ENCODE measurements at regions not wholly inside any gene's neighbourhood (a gene's known extent, or its start where the extent isn't known, plus 50 kb on each side); places are given as distances from the start of the nearest gene placed in this dataset.

- Histone ChIP-seq H3K27ac (no peak overlapping the region), H3K4me3 (no peak overlapping the region), H3K36me3 (no peaks in the 10 kb centered on the region), H3K9me3 (no peaks in the 10 kb centered on the region), H3K27me3 (ENCODE audit: low read depth) (no peaks in the 10 kb centered on the region), H3K4me1 (no peaks in the 10 kb centered on the region)
- no peak for TF ChIP-seq CTCF (IDR thresholded peaks at IDR 0.05)
- peak in 1 of 2 donors; percentile 19 for ATAC-seq
- no peak for DNase-seq
- intact Hi-C loops (cut with DNase I) = no loop called here
Observed at GRCh38 chr17:65438708-65439294, 122.6 kb downstream of the AXIN2 start.

GRCh38 chr17:65438173-65438572 lies 123.3 kb downstream of the AXIN2 start:
- Histone ChIP-seq H3K27ac (no peak overlapping the region), H3K27me3 (ENCODE audit: low read depth) (no peaks in the 10 kb centered on the region), H3K9me3 (no peaks in the 10 kb centered on the region), H3K36me3 (no peaks in the 10 kb centered on the region), H3K4me1 (no peaks in the 10 kb centered on the region), H3K4me3 (no peak overlapping the region)
- no peak for ATAC-seq
- no peak for TF ChIP-seq CTCF (IDR thresholded peaks at IDR 0.05)
- intact Hi-C loops (cut with DNase I) = no loop called here
- no peak for DNase-seq

GRCh38 chr17:65436871-65437270 lies 124.6 kb downstream of the AXIN2 start:
- no peaks in the 10 kb centered on the region for H3K27me3 ChIP-seq (ENCODE audit: low read depth)
- no peak for ATAC-seq
- H3K36me3 ChIP-seq = no peaks in the 10 kb centered on the region
- TF ChIP-seq CTCF (IDR thresholded peaks at IDR 0.05) = no peak
- DNase-seq = no peak
- H3K4me3 ChIP-seq = no peak overlapping the region
- intact Hi-C loops (cut with DNase I) = no loop called here
- no peaks in the 10 kb centered on the region for H3K9me3 ChIP-seq
- H3K27ac ChIP-seq = no peak overlapping the region
- no peaks in the 10 kb centered on the region for H3K4me1 ChIP-seq

- no peak for TF ChIP-seq CTCF (IDR thresholded peaks at IDR 0.05)
- DNase-seq = no peak
- H3K27me3 ChIP-seq (ENCODE audit: low read depth) = no peaks in the 10 kb centered on the region
- intact Hi-C loops (cut with DNase I) = no loop called here
- H3K27ac ChIP-seq = no peak overlapping the region
- ATAC-seq = no peak
- H3K9me3 ChIP-seq = no peaks in the 10 kb centered on the region
- H3K36me3 ChIP-seq = no peaks in the 10 kb centered on the region
- no peaks in the 10 kb centered on the region for H3K4me1 ChIP-seq
- no peak overlapping the region for H3K4me3 ChIP-seq
Observed at GRCh38 chr17:65434878-65435277, 126.6 kb downstream of the AXIN2 start.

- Histone ChIP-seq H3K36me3 (no peaks in the 10 kb centered on the region), H3K27me3 (ENCODE audit: low read depth) (no peaks in the 10 kb centered on the region), H3K4me3 (no peak overlapping the region), H3K27ac (no peak overlapping the region), H3K9me3 (no peaks in the 10 kb centered on the region), H3K4me1 (no peaks in the 10 kb centered on the region)
- ATAC-seq (no peak), DNase-seq (no peak)
- intact Hi-C loops (cut with DNase I) = no loop called here
- TF ChIP-seq CTCF (IDR thresholded peaks at IDR 0.05) = no peak
Observed at GRCh38 chr17:65434251-65434650, 127.2 kb downstream of the AXIN2 start.

- Histone ChIP-seq H3K4me1 (no peaks in the 10 kb centered on the region), H3K27me3 (ENCODE audit: low read depth) (no peaks in the 10 kb centered on the region), H3K4me3 (no peak overlapping the region), H3K36me3 (no peaks in the 10 kb centered on the region), H3K9me3 (no peaks in the 10 kb centered on the region), H3K27ac (no peak overlapping the region)
- ATAC-seq (no peak), DNase-seq (no peak)
- TF ChIP-seq CTCF (IDR thresholded peaks at IDR 0.05) = no peak
- intact Hi-C loops (cut with DNase I) = no loop called here
Observed at GRCh38 chr17:65433592-65433991, 127.9 kb downstream of the AXIN2 start.

Measured in lower lobe of right lung (tissue), 2 donors.